ENCODE measurements at regions not wholly inside any gene's neighbourhood (a gene's known extent, or its start where the extent isn't known, plus 50 kb on each side); places are given as distances from the start of the nearest gene placed in this dataset.
"Not testable (repeated sequence)": the region's sequence is repeated elsewhere in the genome, so short reads cannot be mapped to it uniquely, and the experiment has no call there.

DNA sequence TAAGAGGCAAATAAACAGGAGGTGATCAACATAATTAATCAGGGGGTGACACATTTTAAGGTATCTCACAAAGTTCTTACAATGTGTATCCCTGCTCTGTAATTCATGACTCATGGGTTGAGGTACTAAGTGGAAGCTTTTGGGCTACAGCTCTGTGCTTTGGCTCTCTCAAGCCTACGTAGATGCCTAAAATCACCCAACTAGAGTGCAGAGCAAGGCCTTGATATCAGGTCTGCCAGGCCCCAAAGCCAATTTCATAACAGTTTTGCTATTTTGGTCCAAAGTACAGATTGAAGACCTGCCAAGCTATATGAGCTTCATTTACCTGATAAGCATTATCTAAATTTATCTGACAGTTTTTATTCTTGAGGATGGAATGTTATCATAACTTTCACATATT is 175.3 kb upstream of the BET1 start:
- Mint-ChIP-seq H3K9me3 (no peaks in the 10 kb centered on the region), H3K4me1 (no peaks in the 10 kb centered on the region), H3K27me3 (peaks cover 0 to 2% of the 10 kb centered on the region in 2 donors), H3K27ac (no peak overlapping the region), H3K4me3 (no peak overlapping the region), H3K36me3 (no peaks in the 10 kb centered on the region)
- H3K4me3 ChIP-seq (ENCODE audit: low read length), result no peak overlapping the region
- H3K9me3 ChIP-seq (ENCODE audit: low read length), result no peaks in the 10 kb centered on the region
- no peaks in the 10 kb centered on the region for H3K36me3 ChIP-seq (ENCODE audit: insufficient read depth, low read length)
- DNase-seq, result no peak
- ChIA-PET POLR2A (no interaction called here), CTCF (no interaction called here)
- no peak overlapping the region for H3K27ac ChIP-seq (ENCODE audit: low read depth, low read length)
- H3K4me1 ChIP-seq (ENCODE audit: insufficient read depth, low read length), result no peaks in the 10 kb centered on the region
- H3K27me3 ChIP-seq (ENCODE audit: insufficient read depth, low read length, poor library complexity, severe bottlenecking), result no peaks in the 10 kb centered on the region

DNA sequence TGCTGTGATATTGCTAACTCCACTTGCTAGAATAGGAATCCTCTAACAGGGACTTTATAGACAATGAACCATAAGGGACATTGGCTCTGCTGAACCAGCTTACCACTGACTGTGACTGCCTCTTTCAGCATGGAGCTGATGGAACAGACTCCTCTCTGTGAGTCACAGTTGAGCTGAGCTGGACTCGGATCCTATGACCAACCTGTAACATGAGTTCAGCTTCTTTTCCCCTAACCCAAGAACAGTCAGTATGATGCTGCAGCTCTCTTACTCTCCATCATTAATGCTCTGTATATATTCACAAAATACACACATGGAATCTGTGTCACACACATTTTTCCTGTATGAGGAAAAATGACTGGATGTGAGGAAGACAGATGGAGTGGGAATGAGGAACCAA is 177.9 kb upstream of the BET1 start:
- no peaks in the 10 kb centered on the region for H3K36me3 Mint-ChIP-seq
- ChIA-PET CTCF (no interaction called here), POLR2A (no interaction called here)
- no peaks in the 10 kb centered on the region for H3K36me3 ChIP-seq (ENCODE audit: insufficient read depth, low read length)
- no peaks in the 10 kb centered on the region for H3K9me3 Mint-ChIP-seq
- DNase-seq, result no peak
- no peak overlapping the region for H3K4me3 ChIP-seq (ENCODE audit: low read length)
- no peaks in the 10 kb centered on the region for H3K4me1 ChIP-seq (ENCODE audit: insufficient read depth, low read length)
- no peak overlapping the region for H3K27ac Mint-ChIP-seq
- no peak overlapping the region for H3K27ac ChIP-seq (ENCODE audit: low read depth, low read length)
- H3K4me3 Mint-ChIP-seq, result no peak overlapping the region
- peaks cover 0 to 1% of the 10 kb centered on the region in 2 donors for H3K27me3 Mint-ChIP-seq
- H3K27me3 ChIP-seq (ENCODE audit: insufficient read depth, low read length, poor library complexity, severe bottlenecking), result no peaks in the 10 kb centered on the region
- no peaks in the 10 kb centered on the region for H3K4me1 Mint-ChIP-seq
- no peaks in the 10 kb centered on the region for H3K9me3 ChIP-seq (ENCODE audit: low read length)

DNA sequence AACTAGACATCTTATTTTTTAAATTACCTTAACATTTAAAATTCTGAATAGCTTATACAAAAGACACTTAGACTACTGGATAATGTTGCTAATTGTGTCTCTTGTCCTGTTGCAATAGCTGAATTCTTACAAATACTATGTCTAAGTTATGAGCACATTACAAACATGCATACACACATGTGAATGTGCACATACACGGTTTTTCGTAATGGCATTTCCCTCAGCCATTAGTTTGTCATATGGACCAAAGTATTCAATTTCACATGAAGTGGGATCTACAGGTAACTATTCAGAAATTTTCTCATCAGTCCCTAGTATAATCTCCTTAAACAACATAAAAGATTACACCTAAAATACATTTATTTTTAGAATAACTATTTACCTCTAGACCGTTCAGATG is 178.6 kb upstream of the BET1 start:
- H3K36me3 Mint-ChIP-seq, result no peaks in the 10 kb centered on the region
- no peak overlapping the region for H3K27ac Mint-ChIP-seq
- DNase-seq, result no peak
- POLR2A ChIA-PET, result no interaction called here
- Histone ChIP-seq H3K4me3 (ENCODE audit: low read length) (no peak overlapping the region), H3K27ac (ENCODE audit: low read depth, low read length) (no peak overlapping the region), H3K36me3 (ENCODE audit: insufficient read depth, low read length) (no peaks in the 10 kb centered on the region), H3K27me3 (ENCODE audit: insufficient read depth, low read length, poor library complexity, severe bottlenecking) (no peaks in the 10 kb centered on the region), H3K4me1 (ENCODE audit: insufficient read depth, low read length) (no peaks in the 10 kb centered on the region), H3K9me3 (ENCODE audit: low read length) (no peaks in the 10 kb centered on the region)
- no peaks in the 10 kb centered on the region for H3K27me3 Mint-ChIP-seq
- H3K4me3 Mint-ChIP-seq, result no peak overlapping the region
- CTCF ChIA-PET, result no interaction called here
- no peaks in the 10 kb centered on the region for H3K9me3 Mint-ChIP-seq
- no peaks in the 10 kb centered on the region for H3K4me1 Mint-ChIP-seq

DNA sequence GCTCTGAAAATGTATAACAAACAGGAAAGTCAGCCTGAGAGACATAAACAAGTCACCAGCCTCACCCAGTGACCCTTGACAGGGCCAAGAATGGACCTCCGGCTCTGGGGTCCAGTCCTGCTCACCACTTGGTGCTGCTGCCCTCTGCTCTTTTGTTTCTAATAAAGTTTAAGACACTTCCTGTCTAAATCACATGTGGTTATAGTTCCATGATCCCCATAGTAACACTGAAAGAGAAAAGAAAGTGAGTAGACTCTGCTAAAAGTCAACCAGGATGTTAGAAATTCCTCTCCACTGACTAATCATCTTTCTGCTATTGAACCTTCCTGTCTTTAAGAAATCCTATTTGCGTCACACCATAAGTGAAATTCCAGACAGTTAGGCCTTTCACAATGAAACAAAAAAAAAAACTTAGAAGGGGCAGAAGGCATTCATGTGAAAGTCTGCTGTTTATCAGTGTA is 179.2 kb upstream of the BET1 start:
- Mint-ChIP-seq H3K36me3 (no peaks in the 10 kb centered on the region), H3K9me3 (peaks cover 0 to 3% (median 0%) of the 10 kb centered on the region in 5 donors), H3K27ac (no peak overlapping the region), H3K4me3 (no peak overlapping the region), H3K4me1 (no peaks in the 10 kb centered on the region), H3K27me3 (no peaks in the 10 kb centered on the region)
- Histone ChIP-seq H3K9me3 (ENCODE audit: low read length) (no peaks in the 10 kb centered on the region), H3K27ac (ENCODE audit: low read depth, low read length) (no peak overlapping the region), H3K4me1 (ENCODE audit: insufficient read depth, low read length) (no peaks in the 10 kb centered on the region), H3K27me3 (ENCODE audit: insufficient read depth, low read length, poor library complexity, severe bottlenecking) (no peaks in the 10 kb centered on the region), H3K4me3 (ENCODE audit: low read length) (no peak overlapping the region), H3K36me3 (ENCODE audit: insufficient read depth, low read length) (no peaks in the 10 kb centered on the region)
- DNase-seq, result no peak
- CTCF ChIA-PET, result no interaction called here
- POLR2A ChIA-PET, result no interaction called here

DNA sequence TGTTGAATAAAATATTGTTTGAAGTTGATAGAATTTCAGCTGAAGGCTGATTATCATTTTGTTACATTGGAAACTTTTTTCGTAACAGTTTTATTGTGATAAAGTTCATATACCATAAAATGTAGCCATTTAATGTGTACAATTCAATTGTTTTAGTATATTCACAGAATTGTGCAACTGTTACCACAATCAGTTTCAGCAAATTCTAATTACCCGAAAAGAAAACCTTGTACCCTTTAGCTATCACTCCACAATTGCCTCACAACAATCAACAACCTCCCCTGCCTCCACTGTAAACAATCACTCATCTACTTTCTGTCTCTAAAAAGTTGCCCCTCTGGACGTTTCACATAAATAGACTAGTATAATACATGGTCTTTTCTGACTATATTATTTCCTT is 179.7 kb upstream of the BET1 start:
- H3K9me3 Mint-ChIP-seq, result peaks cover 0 to 4% (median 0%) of the 10 kb centered on the region in 5 donors

DNA sequence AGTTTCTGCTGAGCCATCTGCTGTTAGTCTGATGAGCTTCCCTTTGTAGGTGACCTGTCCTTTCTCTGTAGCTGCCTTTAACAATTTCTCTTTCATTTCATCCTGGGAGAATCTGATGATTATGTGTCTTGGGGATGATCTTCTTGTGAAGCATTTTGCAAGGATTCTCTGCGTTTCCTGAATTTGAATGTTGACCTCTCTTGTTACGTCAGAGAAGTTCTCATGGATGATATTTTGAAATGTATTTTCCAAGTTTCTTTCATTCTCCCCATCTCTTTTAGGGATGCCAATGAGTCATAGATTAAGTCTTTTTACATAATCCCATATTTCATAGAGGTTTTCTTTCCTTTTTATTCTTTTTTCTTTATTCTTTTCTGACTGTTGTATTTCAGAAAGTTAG is 184.2 kb upstream of the BET1 start:
- Mint-ChIP-seq H3K27ac (no peak overlapping the region), H3K4me1 (no peaks in the 10 kb centered on the region), H3K36me3 (no peaks in the 10 kb centered on the region), H3K4me3 (no peak overlapping the region), H3K27me3 (peaks cover 0 to 4% of the 10 kb centered on the region in 2 donors), H3K9me3 (peaks cover 0 to 6% (median 0%) of the 10 kb centered on the region in 5 donors)
- Histone ChIP-seq H3K9me3 (ENCODE audit: low read length) (no peaks in the 10 kb centered on the region), H3K4me1 (ENCODE audit: insufficient read depth, low read length) (no peaks in the 10 kb centered on the region), H3K36me3 (ENCODE audit: insufficient read depth, low read length) (no peaks in the 10 kb centered on the region), H3K27me3 (ENCODE audit: insufficient read depth, low read length, poor library complexity, severe bottlenecking) (no peaks in the 10 kb centered on the region), H3K27ac (ENCODE audit: low read depth, low read length) (no peak overlapping the region), H3K4me3 (ENCODE audit: low read length) (no peak overlapping the region)
- ChIA-PET POLR2A (no interaction called here), CTCF (no interaction called here)
- no peak for DNase-seq

More for the DNA sequence above, 179.7 kb upstream of the BET1 start:
- Histone ChIP-seq H3K27ac (ENCODE audit: low read depth, low read length) (no peak overlapping the region), H3K4me3 (ENCODE audit: low read length) (no peak overlapping the region), H3K36me3 (ENCODE audit: insufficient read depth, low read length) (no peaks in the 10 kb centered on the region), H3K9me3 (ENCODE audit: low read length) (no peaks in the 10 kb centered on the region), H3K4me1 (ENCODE audit: insufficient read depth, low read length) (no peaks in the 10 kb centered on the region), H3K27me3 (ENCODE audit: insufficient read depth, low read length, poor library complexity, severe bottlenecking) (no peaks in the 10 kb centered on the region)
- H3K27ac Mint-ChIP-seq, result no peak overlapping the region
- no peaks in the 10 kb centered on the region for H3K4me1 Mint-ChIP-seq
- H3K27me3 Mint-ChIP-seq, result no peaks in the 10 kb centered on the region
- H3K4me3 Mint-ChIP-seq, result no peak overlapping the region
- no peaks in the 10 kb centered on the region for H3K36me3 Mint-ChIP-seq
- ChIA-PET POLR2A (no interaction called here), CTCF (no interaction called here)
- no peak for DNase-seq

DNA sequence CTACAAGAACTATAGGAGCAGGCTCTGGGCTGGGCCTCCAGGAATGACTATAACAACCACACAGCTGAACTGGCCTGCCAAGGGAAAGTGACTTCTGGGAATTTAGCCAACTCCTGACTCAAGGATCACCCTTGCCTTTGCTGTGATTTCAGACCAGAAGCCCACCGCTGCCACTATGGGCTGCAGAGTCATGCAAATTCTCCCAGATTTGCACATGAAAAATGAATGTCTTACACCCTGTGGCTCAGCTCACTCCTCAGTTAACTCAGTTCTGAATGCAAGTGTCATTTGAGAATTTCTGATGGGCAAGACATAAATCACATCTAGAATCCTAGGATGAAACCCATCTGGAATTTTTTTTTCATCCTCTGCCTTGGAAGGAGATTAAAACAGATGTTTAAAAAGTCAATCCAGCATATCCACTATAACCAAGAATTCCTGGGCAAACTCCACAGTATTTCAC is 186.5 kb upstream of the BET1 start:
- Mint-ChIP-seq H3K27me3 (peaks cover 0 to 4% of the 10 kb centered on the region in 2 donors), H3K36me3 (no peaks in the 10 kb centered on the region), H3K9me3 (peaks cover 0 to 7% (median 2%) of the 10 kb centered on the region in 5 donors), H3K4me3 (no peak overlapping the region), H3K27ac (no peak overlapping the region), H3K4me1 (no peaks in the 10 kb centered on the region)
- H3K9me3 ChIP-seq (ENCODE audit: low read length), result no peaks in the 10 kb centered on the region
- H3K27ac ChIP-seq (ENCODE audit: low read depth, low read length), result no peak overlapping the region
- no peak overlapping the region for H3K4me3 ChIP-seq (ENCODE audit: low read length)
- no peaks in the 10 kb centered on the region for H3K4me1 ChIP-seq (ENCODE audit: insufficient read depth, low read length)
- no peaks in the 10 kb centered on the region for H3K36me3 ChIP-seq (ENCODE audit: insufficient read depth, low read length)
- CTCF ChIA-PET, result no interaction called here
- no peak for DNase-seq
- POLR2A ChIA-PET, result no interaction called here
- H3K27me3 ChIP-seq (ENCODE audit: insufficient read depth, low read length, poor library complexity, severe bottlenecking), result no peaks in the 10 kb centered on the region

DNA sequence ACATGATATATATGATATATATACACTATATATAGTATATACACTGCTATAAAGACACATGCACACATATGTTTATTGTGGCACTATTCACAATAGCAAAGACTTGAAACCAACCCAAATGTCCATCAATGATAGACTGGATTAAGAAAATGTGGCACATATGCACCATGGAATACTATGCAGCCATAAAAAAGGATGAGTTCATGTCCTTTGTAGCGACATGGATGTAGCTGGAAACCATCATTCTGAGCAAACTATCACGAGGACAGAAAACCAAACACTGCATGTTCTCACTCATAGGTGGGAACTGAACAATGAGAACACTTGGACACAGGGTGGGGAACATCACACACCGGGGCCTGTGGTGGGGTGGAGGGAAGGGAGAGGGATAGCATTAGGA is 190.3 kb upstream of the BET1 start:
- H3K4me1 ChIP-seq (ENCODE audit: insufficient read depth, low read length); H3K27me3 ChIP-seq (ENCODE audit: insufficient read depth, low read length, poor library complexity, severe bottlenecking); H3K27ac Mint-ChIP-seq; DNase-seq; H3K4me1 Mint-ChIP-seq; H3K36me3 Mint-ChIP-seq; H3K36me3 ChIP-seq (ENCODE audit: insufficient read depth, low read length); H3K27ac ChIP-seq (ENCODE audit: low read depth, low read length); POLR2A ChIA-PET; H3K4me3 Mint-ChIP-seq; CTCF ChIA-PET; H3K27me3 Mint-ChIP-seq; H3K4me3 ChIP-seq (ENCODE audit: low read length); H3K9me3 Mint-ChIP-seq; H3K9me3 ChIP-seq (ENCODE audit: low read length): not testable (repeated sequence)

DNA sequence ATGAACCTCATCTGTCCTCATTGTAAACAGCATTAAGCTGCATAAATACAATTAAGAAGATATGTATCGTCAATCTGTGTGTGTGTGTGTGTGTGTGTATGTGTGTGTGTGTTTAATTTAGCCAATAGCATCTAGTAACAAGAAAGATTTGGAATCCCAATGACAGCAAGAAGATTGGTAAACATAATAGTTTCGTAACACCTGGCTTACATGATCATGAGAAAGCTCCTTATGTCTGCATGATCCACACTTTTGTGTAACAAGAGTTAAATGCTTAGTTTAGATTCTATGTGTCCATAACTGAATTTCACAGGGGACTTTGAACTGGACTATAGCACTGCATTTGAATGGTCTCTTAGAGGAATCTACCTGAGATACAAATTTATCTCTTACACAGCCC is 191.0 kb upstream of the BET1 start:
- CTCF ChIA-PET, result no interaction called here
- H3K4me3 Mint-ChIP-seq, result no peak overlapping the region
- H3K27ac Mint-ChIP-seq, result no peak overlapping the region
- POLR2A ChIA-PET, result no interaction called here
- H3K27ac ChIP-seq (ENCODE audit: low read depth, low read length), result no peak overlapping the region
- H3K27me3 Mint-ChIP-seq, result peaks cover 0 to 1% of the 10 kb centered on the region in 2 donors
- H3K4me1 Mint-ChIP-seq, result no peaks in the 10 kb centered on the region
- no peaks in the 10 kb centered on the region for H3K4me1 ChIP-seq (ENCODE audit: insufficient read depth, low read length)
- DNase-seq, result no peak
- no peaks in the 10 kb centered on the region for H3K36me3 Mint-ChIP-seq
- H3K27me3 ChIP-seq (ENCODE audit: insufficient read depth, low read length, poor library complexity, severe bottlenecking), result no peaks in the 10 kb centered on the region
- H3K4me3 ChIP-seq (ENCODE audit: low read length), result no peak overlapping the region
- H3K36me3 ChIP-seq (ENCODE audit: insufficient read depth, low read length), result no peaks in the 10 kb centered on the region
- H3K9me3 ChIP-seq (ENCODE audit: low read length), result no peaks in the 10 kb centered on the region
- peaks cover 0 to 4% (median 2%) of the 10 kb centered on the region in 5 donors for H3K9me3 Mint-ChIP-seq
